GM13976 (cell line): ENCODE measurements at regions not wholly inside any gene's neighbourhood (a gene's known extent, or its start where the extent isn't known, plus 50 kb on each side); places are given as distances from the start of the nearest gene placed in this dataset.

Source experiments
- DNase-seq: peaks from one replicate; pipeline ENCODE4 v3.0.0; 2012; ENCODE audit warnings: low spot score
- CTCF ChIP-seq: IDR thresholded peaks from 2 replicates; pipeline ENCODE4 v1.5.1; 2012; ENCODE audit warnings: borderline replicate concordance, mild to moderate bottlenecking; ENCODE audit not compliant: insufficient read depth; ENCODE audit errors: extremely low read depth, missing control alignments, control extremely low read depth
- in situ Hi-C: fragments of 300-500 bp; cut with MboI; formaldehyde crosslinking; loops from one replicate; pipeline ENCODE4 v1.12.0; 2022; ENCODE audit warnings: low sequenced_read_pairs, mixed read lengths, inconsistent platforms; ENCODE audit not compliant: unreplicated experiment

GRCh38 chr11:95461348-95461747 is 230.3 kb upstream of the SESN3 start:
- TF ChIP-seq CTCF, result no peak
- in situ Hi-C loops, result no loop called here
- no peak for DNase-seq

- TF ChIP-seq CTCF, result no peak
- no peak for DNase-seq
- in situ Hi-C loops, result no loop called here
Observed at GRCh38 chr11:95459291-95460042, 228.5 kb upstream of the SESN3 start.

- in situ Hi-C loops, result no loop called here
- TF ChIP-seq CTCF, result no peak
- no peak for DNase-seq
Observed at GRCh38 chr11:95456714-95457491, 225.9 kb upstream of the SESN3 start.

- no peak for TF ChIP-seq CTCF
- in situ Hi-C loops, result no loop called here
- no peak for DNase-seq
Observed at GRCh38 chr11:95455228-95455970, 224.4 kb upstream of the SESN3 start.

- in situ Hi-C loops, result no loop called here
- DNase-seq, result no peak
- no peak for TF ChIP-seq CTCF
Observed at GRCh38 chr11:95453616-95454171, 222.7 kb upstream of the SESN3 start.

GRCh38 chr11:95451682-95452081 is 220.7 kb upstream of the SESN3 start:
- in situ Hi-C loops, result no loop called here
- TF ChIP-seq CTCF, result no peak
- DNase-seq, result no peak
